WTC11 (cell line): ENCODE measurements at regions not wholly inside any gene's neighbourhood (a gene's known extent, or its start where the extent isn't known, plus 50 kb on each side); places are given as distances from the start of the nearest gene placed in this dataset.

Experiments
- ATAC-seq: fragments of 200-7000 bp; cut with Tn5 transposase; 2 replicates; pipeline ENCODE4 v1.10.0; 2021; ENCODE audit warnings: mild to moderate bottlenecking, moderate library complexity
- CTCF ChIA-PET: fragments of 300-600 bp; sonication (Branson Sonifier 250); formaldehyde crosslinking; loops from one replicate; lab custom pipeline; 2021; ENCODE audit warnings: antibody characterized with exemption; lab: Charles Lee
- POLR2A ChIA-PET: fragments of 350-600 bp; sonication (Branson Sonifier 250); formaldehyde crosslinking; loops from one replicate; lab custom pipeline; 2021; ENCODE audit warnings: antibody characterized with exemption; lab: Charles Lee
- DNase-seq: peaks from one replicate; pipeline ENCODE4 v3.0.0; 2021; ENCODE audit warnings: low spot score
- H3K27ac Mint-ChIP-seq: 2 replicates; pipeline ENCODE4 v1.8.0; 2021; ENCODE audit warnings: mixed read lengths
- H3K27me3 Mint-ChIP-seq: 2 replicates; pipeline ENCODE4 v1.8.0; 2021; ENCODE audit warnings: low read depth, mild to moderate bottlenecking, moderate library complexity, mixed read lengths
- H3K36me3 Mint-ChIP-seq: 2 replicates; pipeline ENCODE4 v1.8.0; 2021; ENCODE audit warnings: mixed read lengths
- H3K4me1 Mint-ChIP-seq: 2 replicates; pipeline ENCODE4 v1.8.0; 2022; ENCODE audit warnings: mixed read lengths
- H3K4me3 Mint-ChIP-seq: 2 replicates; pipeline ENCODE4 v1.8.0; 2021; ENCODE audit warnings: mild to moderate bottlenecking, moderate library complexity, mixed read lengths
- H3K9me3 Mint-ChIP-seq: 2 replicates; pipeline ENCODE4 v1.8.0; 2021; ENCODE audit warnings: mixed read lengths
- ATF2 ChIP-seq: sonication (generic); formaldehyde crosslinking; IDR thresholded peaks from 2 replicates; pipeline ENCODE4 v1.8.1; 2022; ENCODE audit warnings: low read depth, missing genetic modification reagents, borderline replicate concordance
- CBFB ChIP-seq: sonication (generic); formaldehyde crosslinking; IDR thresholded peaks from 2 replicates; pipeline ENCODE4 v1.8.1; 2022; ENCODE audit warnings: mild to moderate bottlenecking, low read depth, missing genetic modification reagents
- CREB1 ChIP-seq: sonication (generic); formaldehyde crosslinking; IDR thresholded peaks from 2 replicates; pipeline ENCODE4 v1.8.0; 2023; ENCODE audit warnings: mild to moderate bottlenecking, missing genetic modification reagents
- ERG ChIP-seq: fragments of 250-450 bp; sonication (Bioruptor Pico); IDR thresholded peaks from 2 replicates; pipeline ENCODE4 v1.8.0; 2021; ENCODE audit warnings: mild to moderate bottlenecking
- FOXJ3 ChIP-seq: sonication (generic); formaldehyde crosslinking; IDR thresholded peaks from 2 replicates; pipeline ENCODE4 v1.9.0; 2021; ENCODE audit warnings: missing genetic modification reagents, mild to moderate bottlenecking, borderline replicate concordance
- FOXP4 ChIP-seq: sonication (generic); formaldehyde crosslinking; IDR thresholded peaks from 2 replicates; pipeline ENCODE4 v1.8.0; 2022; ENCODE audit warnings: mild to moderate bottlenecking, missing genetic modification reagents
- GABPB1 ChIP-seq: sonication (generic); formaldehyde crosslinking; IDR thresholded peaks from 2 replicates; pipeline ENCODE4 v1.8.1; 2023; ENCODE audit warnings: mild to moderate bottlenecking, missing genetic modification reagents
- GRHL2 ChIP-seq: fragments of 250-450 bp; sonication (Bioruptor Pico); IDR thresholded peaks from 2 replicates; pipeline ENCODE4 v1.8.0; 2022; ENCODE audit warnings: mild to moderate bottlenecking, moderate library complexity; ENCODE audit not compliant: insufficient replicate concordance, severe bottlenecking
- IRF1 ChIP-seq: sonication (generic); formaldehyde crosslinking; IDR thresholded peaks from 2 replicates; pipeline ENCODE4 v1.8.0; 2023; ENCODE audit warnings: missing genetic modification reagents
- IRF2 ChIP-seq: sonication (generic); formaldehyde crosslinking; IDR thresholded peaks from 2 replicates; pipeline ENCODE4 v1.8.0; 2022; ENCODE audit warnings: low read depth, missing genetic modification reagents, borderline replicate concordance
- MLX ChIP-seq: sonication (generic); formaldehyde crosslinking; IDR thresholded peaks from 2 replicates; pipeline ENCODE4 v1.8.1; 2023; ENCODE audit warnings: mild to moderate bottlenecking, missing genetic modification reagents, moderate library complexity
- NR3C1 ChIP-seq: sonication (generic); formaldehyde crosslinking; conservative IDR thresholded peaks from 2 replicates; pipeline ENCODE4 v1.8.1; 2023; ENCODE audit warnings: low read depth, mild to moderate bottlenecking, missing genetic modification reagents
- PREB ChIP-seq: sonication (generic); formaldehyde crosslinking; IDR thresholded peaks from 2 replicates; pipeline ENCODE4 v1.8.1; 2022; ENCODE audit warnings: mild to moderate bottlenecking, missing genetic modification reagents, moderate library complexity, borderline replicate concordance
- RORB ChIP-seq: fragments of 250-450 bp; sonication (Bioruptor Pico); IDR thresholded peaks from 2 replicates; pipeline ENCODE4 v1.9.0; 2021; ENCODE audit warnings: mild to moderate bottlenecking
- SMAD4 ChIP-seq: sonication (generic); formaldehyde crosslinking; IDR thresholded peaks from 2 replicates; pipeline ENCODE4 v1.8.0; 2022; ENCODE audit warnings: mild to moderate bottlenecking, missing genetic modification reagents
- TEAD4 ChIP-seq: sonication (generic); formaldehyde crosslinking; IDR thresholded peaks from 2 replicates; pipeline ENCODE4 v1.8.0; 2022; ENCODE audit warnings: mild to moderate bottlenecking, missing genetic modification reagents
- ZNF416 ChIP-seq: fragments of 250-450 bp; sonication (Bioruptor Pico); IDR thresholded peaks from 2 replicates; pipeline ENCODE4 v1.9.0; 2021; ENCODE audit warnings: mild to moderate bottlenecking, inconsistent platforms
- ZNF423 ChIP-seq: fragments of 250-450 bp; sonication (Bioruptor Pico); IDR thresholded peaks from 2 replicates; pipeline ENCODE4 v2.1.2; 2022; ENCODE audit warnings: mild to moderate bottlenecking, moderate library complexity
- ZNF512 ChIP-seq: sonication (generic); formaldehyde crosslinking; IDR thresholded peaks from 2 replicates; pipeline ENCODE4 v1.8.1; 2022; ENCODE audit warnings: missing genetic modification reagents, borderline replicate concordance

- TF ChIP-seq ZNF512 (CRISPR knock-in tag) (no peak), IRF2 (CRISPR knock-in tag) (no peak), GRHL2 (CRISPR knock-in tag) (no peak), CBFB (no peak), ATF2 (CRISPR knock-in tag) (no peak)
- DNase-seq (no peak), ATAC-seq (no peak)
- Mint-ChIP-seq H3K4me3 (no peak overlapping the region), H3K9me3 (no peaks in the 10 kb centered on the region), H3K4me1 (no peaks in the 10 kb centered on the region), H3K27ac (no peak overlapping the region), H3K27me3 (no peaks in the 10 kb centered on the region), H3K36me3 (no peaks in the 10 kb centered on the region)
- POLR2A ChIA-PET: no interaction called here
- CTCF ChIA-PET: no interaction called here
These were observed 530.3 kb downstream of the SPATA31D1 start for GRCh38 chr9:82518868-82519267.

- no peak for DNase-seq
- ATAC-seq: no peak
- POLR2A ChIA-PET: no interaction called here
- Mint-ChIP-seq H3K36me3 (no peaks in the 10 kb centered on the region), H3K9me3 (0 out of 2 replicates have a peak, but pooled peaks cover 3% of the 10 kb centered on the region), H3K4me1 (no peaks in the 10 kb centered on the region), H3K4me3 (no peak overlapping the region), H3K27ac (no peak overlapping the region), H3K27me3 (no peaks in the 10 kb centered on the region)
- TF ChIP-seq MLX (no peak), ATF2 (CRISPR knock-in tag) (no peak), ZNF423 (no peak), CREB1 (CRISPR knock-in tag) (no peak), FOXP4 (CRISPR knock-in tag) (no peak), GRHL2 (CRISPR knock-in tag) (no peak), SMAD4 (CRISPR knock-in tag) (no peak), PREB (CRISPR knock-in tag) (no peak), TEAD4 (CRISPR knock-in tag) (no peak), ZNF416 (CRISPR knock-in tag) (no peak), GABPB1 (no peak), ERG (CRISPR knock-in tag) (no peak), IRF1 (CRISPR knock-in tag) (no peak), FOXJ3 (no peak), RORB (CRISPR knock-in tag) (no peak), NR3C1 (CRISPR knock-in tag) (no peak)
- CTCF ChIA-PET: no interaction called here
These were observed 530.8 kb downstream of the SPATA31D1 start for GRCh38 chr9:82519332-82519731.
